T-helper 17 cell (primary cell): ENCODE measurements at regions not wholly inside any gene's neighbourhood (a gene's known extent, or its start where the extent isn't known, plus 50 kb on each side); places are given as distances from the start of the nearest gene placed in this dataset.

ENCODE experiments used
- ATAC-seq: fragments of 150-1000 bp; cut with Tn5 transposase; 2 replicates; pipeline ENCODE4 v1.10.0; 2021; ENCODE audit warnings: mild to moderate bottlenecking, moderate library complexity
- DNase-seq, 3 donors: peaks; one replicate each; pipeline versions ENCODE4 v3.0.0 to v3.0.0-alpha.2; 2020 to 2021
- H3K9me3 ChIP-seq: one replicate; pipeline ENCODE4 v1.7.0; 2013; ENCODE audit warnings: low read length, mild to moderate bottlenecking; ENCODE audit not compliant: control insufficient read depth, poor library complexity, severe bottlenecking
- H3K27ac Mint-ChIP-seq: one replicate; pipeline ENCODE4 v1.8.0; 2022; ENCODE audit warnings: mild to moderate bottlenecking, moderate library complexity, mixed read lengths
- H3K27me3 Mint-ChIP-seq: one replicate; pipeline ENCODE4 v1.8.0; 2022; ENCODE audit warnings: mixed read lengths
- H3K36me3 Mint-ChIP-seq: one replicate; pipeline ENCODE4 v1.8.0; 2022; ENCODE audit warnings: low read depth, mixed read lengths
- H3K4me1 Mint-ChIP-seq: one replicate; pipeline ENCODE4 v1.8.0; 2022; ENCODE audit warnings: mild to moderate bottlenecking, mixed read lengths
- H3K4me3 Mint-ChIP-seq: one replicate; pipeline ENCODE4 v1.8.0; 2022; ENCODE audit warnings: mild to moderate bottlenecking, moderate library complexity, mixed read lengths

- Mint-ChIP-seq H3K36me3 (peaks cover 2% of the 10 kb centered on the region), H3K4me3 (no peak overlapping the region), H3K27me3 (peaks cover 20% of the 10 kb centered on the region), H3K4me1 (no peaks in the 10 kb centered on the region), H3K27ac (no peak overlapping the region)
- no peak for DNase-seq
- H3K9me3 ChIP-seq, result no peaks in the 10 kb centered on the region
- no peak for ATAC-seq
Measured at GRCh38 chr15:88729581-88729980, 73.7 kb upstream of the ACAN start.

- Mint-ChIP-seq H3K4me1 (no peaks in the 10 kb centered on the region), H3K4me3 (no peak overlapping the region), H3K27ac (no peak overlapping the region), H3K27me3 (peaks cover 25% of the 10 kb centered on the region), H3K36me3 (peaks cover 2% of the 10 kb centered on the region)
- H3K9me3 ChIP-seq, result no peaks in the 10 kb centered on the region
- no peak for ATAC-seq
- DNase-seq, result no peak
Measured at GRCh38 chr15:88730751-88731150, 72.5 kb upstream of the ACAN start.

- Mint-ChIP-seq H3K4me1 (no peaks in the 10 kb centered on the region), H3K36me3 (peaks cover 2% of the 10 kb centered on the region), H3K4me3 (no peak overlapping the region), H3K27ac (no peak overlapping the region), H3K27me3 (peaks cover 48% of the 10 kb centered on the region)
- no peaks in the 10 kb centered on the region for H3K9me3 ChIP-seq
- no peak for ATAC-seq
- DNase-seq, result no peak
Measured at GRCh38 chr15:88735212-88735611, 68.0 kb upstream of the ACAN start.

- no peak overlapping the region for H3K4me3 Mint-ChIP-seq
- no peaks in the 10 kb centered on the region for H3K9me3 ChIP-seq
- no peak overlapping the region for H3K27ac Mint-ChIP-seq
- H3K4me1 Mint-ChIP-seq, result no peaks in the 10 kb centered on the region
- H3K36me3 Mint-ChIP-seq, result no peaks in the 10 kb centered on the region
- DNase-seq (no peak), ATAC-seq (no peak)
- peaks cover 58% of the 10 kb centered on the region for H3K27me3 Mint-ChIP-seq
Measured at GRCh38 chr15:88736204-88736603, 67.0 kb upstream of the ACAN start.

- Mint-ChIP-seq H3K36me3 (no peaks in the 10 kb centered on the region), H3K27me3 (peaks cover 63% of the 10 kb centered on the region), H3K4me3 (no peak overlapping the region), H3K27ac (no peak overlapping the region), H3K4me1 (no peaks in the 10 kb centered on the region)
- DNase-seq (no peak), ATAC-seq (no peak)
- no peaks in the 10 kb centered on the region for H3K9me3 ChIP-seq
Measured at GRCh38 chr15:88738796-88739195, 64.4 kb upstream of the ACAN start.

GRCh38 chr15:88739541-88739940 lies 63.7 kb upstream of the ACAN start:
- no peaks in the 10 kb centered on the region for H3K9me3 ChIP-seq
- H3K4me1 Mint-ChIP-seq, result no peaks in the 10 kb centered on the region
- ATAC-seq (no peak), DNase-seq (no peak)
- no peak overlapping the region for H3K27ac Mint-ChIP-seq
- H3K4me3 Mint-ChIP-seq, result no peak overlapping the region
- H3K27me3 Mint-ChIP-seq, result peaks cover 68% of the 10 kb centered on the region
- no peaks in the 10 kb centered on the region for H3K36me3 Mint-ChIP-seq

- no peaks in the 10 kb centered on the region for H3K36me3 Mint-ChIP-seq
- no peaks in the 10 kb centered on the region for H3K9me3 ChIP-seq
- no peak overlapping the region for H3K4me3 Mint-ChIP-seq
- H3K27me3 Mint-ChIP-seq, result peaks cover 76% of the 10 kb centered on the region
- peaks cover 4% of the 10 kb centered on the region for H3K4me1 Mint-ChIP-seq
- DNase-seq (no peak), ATAC-seq (no peak)
- no peak overlapping the region for H3K27ac Mint-ChIP-seq
Measured at GRCh38 chr15:88740356-88740755, 62.9 kb upstream of the ACAN start.

- no peak overlapping the region for H3K4me3 Mint-ChIP-seq
- H3K4me1 Mint-ChIP-seq, result peaks cover 4% of the 10 kb centered on the region
- H3K27me3 Mint-ChIP-seq, result peaks cover 76% of the 10 kb centered on the region
- ATAC-seq (no peak), DNase-seq (no peak)
- no peak overlapping the region for H3K27ac Mint-ChIP-seq
- no peaks in the 10 kb centered on the region for H3K9me3 ChIP-seq
- no peaks in the 10 kb centered on the region for H3K36me3 Mint-ChIP-seq
Measured at GRCh38 chr15:88741046-88741445, 62.2 kb upstream of the ACAN start.

- no peak overlapping the region for H3K27ac Mint-ChIP-seq
- no peaks in the 10 kb centered on the region for H3K36me3 Mint-ChIP-seq
- H3K9me3 ChIP-seq, result no peaks in the 10 kb centered on the region
- H3K4me1 Mint-ChIP-seq, result peaks cover 4% of the 10 kb centered on the region
- H3K4me3 Mint-ChIP-seq, result no peak overlapping the region
- H3K27me3 Mint-ChIP-seq, result peaks cover 76% of the 10 kb centered on the region
- DNase-seq (no peak), ATAC-seq (no peak)
Measured at GRCh38 chr15:88741671-88742070, 61.6 kb upstream of the ACAN start.

- peaks cover 4% of the 10 kb centered on the region for H3K4me1 Mint-ChIP-seq
- no peak for DNase-seq
- no peak for ATAC-seq
- no peaks in the 10 kb centered on the region for H3K9me3 ChIP-seq
- H3K36me3 Mint-ChIP-seq, result no peaks in the 10 kb centered on the region
- H3K4me3 Mint-ChIP-seq, result no peak overlapping the region
- H3K27me3 Mint-ChIP-seq, result peaks cover 76% of the 10 kb centered on the region
- no peak overlapping the region for H3K27ac Mint-ChIP-seq
Measured at GRCh38 chr15:88742161-88742560, 61.1 kb upstream of the ACAN start.

- Mint-ChIP-seq H3K36me3 (no peaks in the 10 kb centered on the region), H3K27ac (no peak overlapping the region), H3K4me3 (no peak overlapping the region), H3K4me1 (peaks cover 4% of the 10 kb centered on the region), H3K27me3 (peaks cover 83% of the 10 kb centered on the region)
- DNase-seq (no peak), ATAC-seq (no peak)
- H3K9me3 ChIP-seq, result no peaks in the 10 kb centered on the region
Measured at GRCh38 chr15:88744548-88745020, 58.7 kb upstream of the ACAN start.

GRCh38 chr15:88745065-88745464 lies 58.2 kb upstream of the ACAN start:
- Mint-ChIP-seq H3K27ac (no peak overlapping the region), H3K4me3 (no peak overlapping the region), H3K27me3 (peaks cover 81% of the 10 kb centered on the region), H3K36me3 (no peaks in the 10 kb centered on the region), H3K4me1 (peaks cover 4% of the 10 kb centered on the region)
- H3K9me3 ChIP-seq, result no peaks in the 10 kb centered on the region
- ATAC-seq (no peak), DNase-seq (no peak)

- ATAC-seq, result no peak
- Mint-ChIP-seq H3K36me3 (no peaks in the 10 kb centered on the region), H3K4me3 (no peak overlapping the region), H3K4me1 (peaks cover 4% of the 10 kb centered on the region), H3K27me3 (peaks cover 75% of the 10 kb centered on the region), H3K27ac (no peak overlapping the region)
- DNase-seq, result no peak
- no peaks in the 10 kb centered on the region for H3K9me3 ChIP-seq
Measured at GRCh38 chr15:88745696-88746095, 57.5 kb upstream of the ACAN start.

- Mint-ChIP-seq H3K4me1 (peaks cover 4% of the 10 kb centered on the region), H3K27ac (no peak overlapping the region), H3K27me3 (peaks cover 69% of the 10 kb centered on the region), H3K36me3 (no peaks in the 10 kb centered on the region), H3K4me3 (no peak overlapping the region)
- ATAC-seq, result no peak
- DNase-seq, result no peak
- H3K9me3 ChIP-seq, result no peaks in the 10 kb centered on the region
Measured at GRCh38 chr15:88746451-88746850, 56.8 kb upstream of the ACAN start.
